ENCODE measurements at regions not wholly inside any gene's neighbourhood (a gene's known extent, or its start where the extent isn't known, plus 50 kb on each side); places are given as distances from the start of the nearest gene placed in this dataset.

GRCh38 chr14:50020184-50020583 lies 96.2 kb downstream of the VCPKMT start:
- TF ChIP-seq CTCF (IDR thresholded peaks at IDR 0.05), result no peak
- TF ChIP-seq POLR2A (IDR thresholded peaks at IDR 0.05), result no peak

Measured in heart left ventricle (tissue), 13 donors.